ENCODE measurements at regions not wholly inside any gene's neighbourhood (a gene's known extent, or its start where the extent isn't known, plus 50 kb on each side); places are given as distances from the start of the nearest gene placed in this dataset.

GRCh38 chr10:107809889-107810288 lies 645.4 kb upstream of the SORCS1 start:
- no peaks in the 10 kb centered on the region for H3K4me1 ChIP-seq (ENCODE audit: control insufficient read depth in 4 of 4, insufficient read depth in 4 of 4, low read length in 3 of 4)
- H3K27ac ChIP-seq (ENCODE audit: low read depth in 1 of 2, low read length in 2 of 2): no peak overlapping the region
- no peak overlapping the region for H3K4me3 ChIP-seq (ENCODE audit: low read depth in 1 of 3, low read length in 3 of 3)
- DNase-seq (ENCODE audit: low spot score): no peak
- 66% methylated on average over 2 of the region's 2 CpGs for WGBS
- H3K9ac ChIP-seq (ENCODE audit: low read depth in 1 of 2, low read length in 2 of 2): no peak overlapping the region
- peaks cover 0 to 4% (median 0%) of the 10 kb centered on the region in 4 donors for H3K27me3 ChIP-seq (ENCODE audit: control insufficient read depth in 4 of 4, insufficient read depth in 4 of 4, low read length in 3 of 4)
- TF ChIP-seq RXRA (IDR thresholded peaks at IDR 0.05): no peak
- no peak for TF ChIP-seq YY1 (IDR thresholded peaks at IDR 0.05)
- TF ChIP-seq, protein P1, sequence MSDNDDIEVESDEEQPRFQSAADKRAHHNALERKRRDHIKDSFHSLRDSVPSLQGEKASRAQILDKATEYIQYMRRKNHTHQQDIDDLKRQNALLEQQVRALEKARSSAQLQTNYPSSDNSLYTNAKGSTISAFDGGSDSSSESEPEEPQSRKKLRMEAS (IDR thresholded peaks at IDR 0.05): no peak
- no peak for TF ChIP-seq ZBTB33 (IDR thresholded peaks at IDR 0.05)
- no peak for TF ChIP-seq HNF4A (conservative IDR thresholded peaks at IDR 0.05)
- no peak for TF ChIP-seq HNF4G (IDR thresholded peaks at IDR 0.05)
- TF ChIP-seq FOXA1 (IDR thresholded peaks at IDR 0.05): no peak
- no peak for TF ChIP-seq FOXA2 (IDR thresholded peaks at IDR 0.05)
- TF ChIP-seq, protein P2, sequence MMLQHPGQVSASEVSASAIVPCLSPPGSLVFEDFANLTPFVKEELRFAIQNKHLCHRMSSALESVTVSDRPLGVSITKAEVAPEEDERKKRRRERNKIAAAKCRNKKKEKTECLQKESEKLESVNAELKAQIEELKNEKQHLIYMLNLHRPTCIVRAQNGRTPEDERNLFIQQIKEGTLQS (IDR thresholded peaks at IDR 0.05): no peak
- TF ChIP-seq, protein P3, sequence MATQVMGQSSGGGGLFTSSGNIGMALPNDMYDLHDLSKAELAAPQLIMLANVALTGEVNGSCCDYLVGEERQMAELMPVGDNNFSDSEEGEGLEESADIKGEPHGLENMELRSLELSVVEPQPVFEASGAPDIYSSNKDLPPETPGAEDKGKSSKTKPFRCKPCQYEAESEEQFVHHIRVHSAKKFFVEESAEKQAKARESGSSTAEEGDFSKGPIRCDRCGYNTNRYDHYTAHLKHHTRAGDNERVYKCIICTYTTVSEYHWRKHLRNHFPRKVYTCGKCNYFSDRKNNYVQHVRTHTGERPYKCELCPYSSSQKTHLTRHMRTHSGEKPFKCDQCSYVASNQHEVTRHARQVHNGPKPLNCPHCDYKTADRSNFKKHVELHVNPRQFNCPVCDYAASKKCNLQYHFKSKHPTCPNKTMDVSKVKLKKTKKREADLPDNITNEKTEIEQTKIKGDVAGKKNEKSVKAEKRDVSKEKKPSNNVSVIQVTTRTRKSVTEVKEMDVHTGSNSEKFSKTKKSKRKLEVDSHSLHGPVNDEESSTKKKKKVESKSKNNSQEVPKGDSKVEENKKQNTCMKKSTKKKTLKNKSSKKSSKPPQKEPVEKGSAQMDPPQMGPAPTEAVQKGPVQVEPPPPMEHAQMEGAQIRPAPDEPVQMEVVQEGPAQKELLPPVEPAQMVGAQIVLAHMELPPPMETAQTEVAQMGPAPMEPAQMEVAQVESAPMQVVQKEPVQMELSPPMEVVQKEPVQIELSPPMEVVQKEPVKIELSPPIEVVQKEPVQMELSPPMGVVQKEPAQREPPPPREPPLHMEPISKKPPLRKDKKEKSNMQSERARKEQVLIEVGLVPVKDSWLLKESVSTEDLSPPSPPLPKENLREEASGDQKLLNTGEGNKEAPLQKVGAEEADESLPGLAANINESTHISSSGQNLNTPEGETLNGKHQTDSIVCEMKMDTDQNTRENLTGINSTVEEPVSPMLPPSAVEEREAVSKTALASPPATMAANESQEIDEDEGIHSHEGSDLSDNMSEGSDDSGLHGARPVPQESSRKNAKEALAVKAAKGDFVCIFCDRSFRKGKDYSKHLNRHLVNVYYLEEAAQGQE (IDR thresholded peaks at IDR 0.05): no peak
- TF ChIP-seq JUND (IDR thresholded peaks at IDR 0.05): no peak
- TF ChIP-seq, protein P4, sequence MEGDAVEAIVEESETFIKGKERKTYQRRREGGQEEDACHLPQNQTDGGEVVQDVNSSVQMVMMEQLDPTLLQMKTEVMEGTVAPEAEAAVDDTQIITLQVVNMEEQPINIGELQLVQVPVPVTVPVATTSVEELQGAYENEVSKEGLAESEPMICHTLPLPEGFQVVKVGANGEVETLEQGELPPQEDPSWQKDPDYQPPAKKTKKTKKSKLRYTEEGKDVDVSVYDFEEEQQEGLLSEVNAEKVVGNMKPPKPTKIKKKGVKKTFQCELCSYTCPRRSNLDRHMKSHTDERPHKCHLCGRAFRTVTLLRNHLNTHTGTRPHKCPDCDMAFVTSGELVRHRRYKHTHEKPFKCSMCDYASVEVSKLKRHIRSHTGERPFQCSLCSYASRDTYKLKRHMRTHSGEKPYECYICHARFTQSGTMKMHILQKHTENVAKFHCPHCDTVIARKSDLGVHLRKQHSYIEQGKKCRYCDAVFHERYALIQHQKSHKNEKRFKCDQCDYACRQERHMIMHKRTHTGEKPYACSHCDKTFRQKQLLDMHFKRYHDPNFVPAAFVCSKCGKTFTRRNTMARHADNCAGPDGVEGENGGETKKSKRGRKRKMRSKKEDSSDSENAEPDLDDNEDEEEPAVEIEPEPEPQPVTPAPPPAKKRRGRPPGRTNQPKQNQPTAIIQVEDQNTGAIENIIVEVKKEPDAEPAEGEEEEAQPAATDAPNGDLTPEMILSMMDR (IDR thresholded peaks at IDR 0.05; ENCODE audit: low read depth, low read length, missing input control): no peak
- TF ChIP-seq SP1 (IDR thresholded peaks at IDR 0.05): no peak
- no peaks in the 10 kb centered on the region for H3K36me3 ChIP-seq (ENCODE audit: control insufficient read depth in 4 of 4, insufficient read depth in 3 of 4, low read depth in 1 of 4, low read length in 3 of 4)
- H3K9me3 ChIP-seq (ENCODE audit: control insufficient read depth in 4 of 4, low read length in 3 of 4): no peaks in the 10 kb centered on the region

- WGBS: 85% methylated on average over 5 of the region's 5 CpGs
- H3K36me3 ChIP-seq (ENCODE audit: control insufficient read depth in 4 of 4, insufficient read depth in 3 of 4, low read depth in 1 of 4, low read length in 3 of 4): no peaks in the 10 kb centered on the region
- peaks cover 0 to 4% (median 0%) of the 10 kb centered on the region in 4 donors for H3K27me3 ChIP-seq (ENCODE audit: control insufficient read depth in 4 of 4, insufficient read depth in 4 of 4, low read length in 3 of 4)
- DNase-seq (ENCODE audit: low spot score): no peak
- no peak overlapping the region for H3K4me3 ChIP-seq (ENCODE audit: low read depth in 1 of 3, low read length in 3 of 3)
- H3K9ac ChIP-seq (ENCODE audit: low read depth in 1 of 2, low read length in 2 of 2): no peak overlapping the region
- TF ChIP-seq JUND (IDR thresholded peaks at IDR 0.05) (no peak), GABPA (IDR thresholded peaks at IDR 0.05 in 1 of 2, conservative IDR thresholded peaks at IDR 0.05 in 1 of 2) (no peak), ZBTB33 (IDR thresholded peaks at IDR 0.05) (no peak), RAD21 (IDR thresholded peaks at IDR 0.05) (no peak), TAF1 (conservative IDR thresholded peaks at IDR 0.05) (no peak), YY1 (IDR thresholded peaks at IDR 0.05) (no peak), NR2F2 (IDR thresholded peaks at IDR 0.05) (no peak), SP1 (IDR thresholded peaks at IDR 0.05) (no peak)
- TF ChIP-seq, protein P1 (IDR thresholded peaks at IDR 0.05): no peak
- TF ChIP-seq, protein P3 (IDR thresholded peaks at IDR 0.05): no peak
- TF ChIP-seq, protein P2 (IDR thresholded peaks at IDR 0.05): no peak
- H3K27ac ChIP-seq (ENCODE audit: low read depth in 1 of 2, low read length in 2 of 2): no peak overlapping the region
- H3K9me3 ChIP-seq (ENCODE audit: control insufficient read depth in 4 of 4, low read length in 3 of 4): no peaks in the 10 kb centered on the region
- no peaks in the 10 kb centered on the region for H3K4me1 ChIP-seq (ENCODE audit: control insufficient read depth in 4 of 4, insufficient read depth in 4 of 4, low read length in 3 of 4)
Observed at GRCh38 chr10:107807836-107808235, 643.3 kb upstream of the SORCS1 start.

Measured in liver (tissue), 8 donors.